ENCODE measurements at regions not wholly inside any gene's neighbourhood (a gene's known extent, or its start where the extent isn't known, plus 50 kb on each side); places are given as distances from the start of the nearest gene placed in this dataset.

- H3K27ac ChIP-seq (ENCODE audit: low read length): no peak overlapping the region
These were observed 139.4 kb upstream of the BARHL2 start for GRCh38 chr1:90856463-90857007.

GRCh38 chr1:90854397-90854924 lies 137.4 kb upstream of the BARHL2 start:
- Histone ChIP-seq H3K4me2 (ENCODE audit: low read length) (no peak overlapping the region), H2AFZ (ENCODE audit: low read depth, low read length) (no peak overlapping the region)

More at GRCh38 chr1:90856463-90857007, 139.4 kb upstream of the BARHL2 start:
- Histone ChIP-seq H3K27me3 (ENCODE audit: insufficient read depth, low read depth, low read length) (peaks cover 18% of the 10 kb centered on the region), H3F3A (ENCODE audit: insufficient read depth, low read length, poor library complexity, severe bottlenecking) (no peaks in the 10 kb centered on the region), H3K4me3 (ENCODE audit: low read length) (no peak overlapping the region), H3K9me2 (ENCODE audit: insufficient read depth, low read length) (no peaks in the 10 kb centered on the region), H2AFZ (ENCODE audit: low read depth, low read length) (no peak overlapping the region), H3K9ac (ENCODE audit: low read length) (no peak overlapping the region), H3K36me3 (ENCODE audit: insufficient read depth, low read length) (no peaks in the 10 kb centered on the region), H3K79me2 (replicated peaks; ENCODE audit: insufficient read depth, low read length) (no peaks in the 10 kb centered on the region), H3K4me2 (ENCODE audit: low read length) (no peak overlapping the region), H4K20me1 (ENCODE audit: insufficient read depth) (no peaks in the 10 kb centered on the region), H3K9me3 (ENCODE audit: low read length) (no peaks in the 10 kb centered on the region)
- TF ChIP-seq TAF1 (IDR thresholded peaks at IDR 0.05; ENCODE audit: low read depth) (no peak), REST (IDR thresholded peaks at IDR 0.05; ENCODE audit: borderline replicate concordance) (peak; percentile 37), EZH2 (IDR thresholded peaks at IDR 0.05; ENCODE audit: borderline replicate concordance, insufficient read depth, low read length, poor library complexity, severe bottlenecking) (no peak), SMC3 (conservative IDR thresholded peaks at IDR 0.05; ENCODE audit: poor library complexity) (no peak), POLR2AphosphoS5 (IDR thresholded peaks at IDR 0.05) (peak; percentile 25), EP300 (conservative IDR thresholded peaks at IDR 0.05; ENCODE audit: poor library complexity, severe bottlenecking) (no peak), RAD21 (conservative IDR thresholded peaks at IDR 0.05) (no peak)

More at GRCh38 chr1:90854397-90854924, 137.4 kb upstream of the BARHL2 start:
- Histone ChIP-seq H3K9me3 (ENCODE audit: low read length) (no peaks in the 10 kb centered on the region), H3K36me3 (ENCODE audit: insufficient read depth, low read length) (no peaks in the 10 kb centered on the region), H3K27ac (ENCODE audit: low read length) (no peak overlapping the region), H3K27me3 (ENCODE audit: insufficient read depth, low read depth, low read length) (peaks cover 38% of the 10 kb centered on the region), H4K20me1 (ENCODE audit: insufficient read depth) (no peaks in the 10 kb centered on the region), H3K4me3 (ENCODE audit: low read length) (no peak overlapping the region), H3K9me2 (ENCODE audit: insufficient read depth, low read length) (no peaks in the 10 kb centered on the region), H3K79me2 (replicated peaks; ENCODE audit: insufficient read depth, low read length) (no peaks in the 10 kb centered on the region), H3F3A (ENCODE audit: insufficient read depth, low read length, poor library complexity, severe bottlenecking) (no peaks in the 10 kb centered on the region), H3K9ac (ENCODE audit: low read length) (no peak overlapping the region)
- TF ChIP-seq POLR2AphosphoS5 (IDR thresholded peaks at IDR 0.05): no peak
- no peak for TF ChIP-seq EP300 (conservative IDR thresholded peaks at IDR 0.05; ENCODE audit: poor library complexity, severe bottlenecking)
- no peak for TF ChIP-seq SMC3 (conservative IDR thresholded peaks at IDR 0.05; ENCODE audit: poor library complexity)
- no peak for TF ChIP-seq RAD21 (conservative IDR thresholded peaks at IDR 0.05)
- no peak for TF ChIP-seq TAF1 (IDR thresholded peaks at IDR 0.05; ENCODE audit: low read depth)
- TF ChIP-seq EZH2 (IDR thresholded peaks at IDR 0.05; ENCODE audit: borderline replicate concordance, insufficient read depth, low read length, poor library complexity, severe bottlenecking): no peak
- TF ChIP-seq CTCF (IDR thresholded peaks at IDR 0.05; ENCODE audit: poor library complexity, severe bottlenecking): no peak
- no peak for TF ChIP-seq MXI1 (conservative IDR thresholded peaks at IDR 0.05; ENCODE audit: poor library complexity, severe bottlenecking)
- TF ChIP-seq REST (IDR thresholded peaks at IDR 0.05; ENCODE audit: borderline replicate concordance): no peak

All from neural cell (in vitro differentiated cells).